Stimulated activated CD4-positive, alpha-beta T cell treated with anti-CD3 and anti-CD28 coated beads, Interleukin-2, amount 100 ng/mL, for 24 hours (primary cell): ENCODE measurements at regions not wholly inside any gene's neighbourhood (a gene's known extent, or its start where the extent isn't known, plus 50 kb on each side); places are given as distances from the start of the nearest gene placed in this dataset.

Source experiments
- DNase-seq, 2 donors: peaks; one replicate each; pipeline ENCODE4 v3.0.0-alpha.2; 2020

DNA sequence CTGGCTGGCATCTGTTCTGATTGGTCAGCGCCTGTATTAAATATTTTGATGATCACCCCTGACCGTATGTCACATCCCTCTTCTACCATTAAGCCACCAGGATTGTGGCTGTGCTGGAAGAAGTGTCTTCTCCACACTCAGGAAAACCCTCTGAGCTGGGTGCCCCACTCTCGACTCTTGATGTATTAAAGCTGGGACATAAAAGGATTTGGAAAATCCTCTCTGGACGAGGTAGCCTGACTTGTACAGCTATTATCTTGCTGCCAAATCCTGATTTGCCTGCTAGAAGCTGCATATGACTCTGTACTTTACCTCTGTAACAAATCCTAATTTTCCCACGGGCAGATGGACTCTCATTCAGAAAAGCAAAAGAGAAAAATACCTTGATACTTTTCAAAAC is 161.0 kb downstream of the SLC28A3 start:
- DNase-seq: no peak

DNA sequence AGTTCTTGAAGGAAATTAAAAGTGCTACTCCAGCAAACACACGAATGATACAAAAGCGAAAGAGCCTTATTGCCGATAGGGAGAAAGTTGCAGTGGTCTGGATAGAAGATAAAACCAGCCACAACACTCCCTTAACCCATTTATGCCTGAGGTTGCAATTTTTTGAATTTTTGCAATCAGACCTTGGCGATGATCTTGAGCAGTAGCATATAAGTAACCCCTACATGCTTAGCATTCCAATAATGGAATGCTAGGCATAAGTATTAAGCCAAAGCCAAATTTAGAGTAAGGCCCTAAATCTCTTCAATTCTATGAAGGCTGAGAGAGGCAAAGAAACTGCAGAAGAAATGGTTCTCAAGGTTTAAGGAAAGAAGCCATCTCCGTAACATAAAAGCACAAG is 153.5 kb downstream of the SLC28A3 start:
- DNase-seq: no peak

DNA sequence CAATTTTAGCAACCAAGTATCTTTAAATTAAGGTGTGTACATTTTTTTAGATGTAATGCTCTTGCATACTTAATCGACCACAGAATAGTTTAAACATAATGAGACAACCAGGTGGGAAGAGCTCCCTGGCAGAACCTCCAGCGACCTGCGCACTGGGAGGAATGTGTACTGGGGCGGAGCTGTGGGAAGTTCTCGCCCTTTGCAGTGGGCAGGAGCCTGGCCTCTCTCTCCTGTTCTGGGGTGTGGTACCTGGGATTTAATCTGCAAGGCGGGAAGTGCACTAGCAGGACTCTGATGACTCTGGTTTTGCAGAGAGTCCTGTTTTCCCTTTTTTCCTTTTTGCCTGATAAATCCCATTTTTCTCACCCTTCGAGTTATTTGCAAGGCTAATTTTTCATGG is 150.7 kb downstream of the SLC28A3 start:
- DNase-seq: no peak

DNA sequence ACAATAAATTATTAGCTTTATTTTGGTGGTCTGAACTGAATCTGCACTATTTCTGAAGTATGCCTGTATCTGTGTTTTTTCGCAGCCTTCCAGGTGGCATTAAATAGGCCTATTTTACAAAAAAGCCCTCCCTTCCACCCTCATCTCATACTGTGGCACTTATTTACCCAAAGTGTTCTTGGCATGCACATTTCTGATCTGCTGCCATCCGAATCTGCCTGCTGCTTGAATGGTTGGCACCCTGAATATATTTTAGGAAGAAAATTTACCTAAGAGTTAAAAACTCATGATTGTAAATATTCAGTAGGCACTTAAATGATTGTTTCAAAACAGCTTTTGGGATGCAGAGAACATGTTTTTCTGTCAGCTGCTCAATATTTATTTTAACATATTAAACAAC is 150.1 kb downstream of the SLC28A3 start:
- DNase-seq: no peak

DNA sequence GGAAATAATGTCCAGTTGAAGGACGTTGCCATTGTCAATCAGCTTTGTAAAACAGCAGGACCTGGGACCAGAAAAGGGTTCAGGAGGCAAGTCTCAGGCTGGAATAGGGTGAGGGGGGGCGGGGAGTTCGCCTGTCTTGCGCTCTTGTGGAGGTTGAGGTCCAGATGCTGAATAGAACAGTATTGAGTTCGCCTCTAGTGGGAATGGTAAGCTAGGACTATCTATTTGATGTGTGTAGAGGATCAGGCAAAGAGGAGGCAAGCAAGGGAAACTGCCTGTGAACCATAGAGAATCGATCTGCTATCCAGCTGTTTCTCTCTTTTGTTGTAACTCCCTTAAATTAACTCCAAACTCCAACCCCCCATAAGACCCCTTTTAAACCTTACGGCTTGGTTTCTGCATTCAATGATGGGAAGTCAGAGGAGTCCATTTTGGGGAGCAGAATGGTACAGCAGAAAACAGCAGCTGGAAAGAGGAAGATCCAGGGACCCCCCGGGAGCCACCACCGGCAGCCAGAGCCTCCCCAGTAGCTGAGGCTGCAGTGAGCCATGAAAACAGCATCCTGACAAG is 133.7 kb downstream of the SLC28A3 start:
- no peak for DNase-seq

DNA sequence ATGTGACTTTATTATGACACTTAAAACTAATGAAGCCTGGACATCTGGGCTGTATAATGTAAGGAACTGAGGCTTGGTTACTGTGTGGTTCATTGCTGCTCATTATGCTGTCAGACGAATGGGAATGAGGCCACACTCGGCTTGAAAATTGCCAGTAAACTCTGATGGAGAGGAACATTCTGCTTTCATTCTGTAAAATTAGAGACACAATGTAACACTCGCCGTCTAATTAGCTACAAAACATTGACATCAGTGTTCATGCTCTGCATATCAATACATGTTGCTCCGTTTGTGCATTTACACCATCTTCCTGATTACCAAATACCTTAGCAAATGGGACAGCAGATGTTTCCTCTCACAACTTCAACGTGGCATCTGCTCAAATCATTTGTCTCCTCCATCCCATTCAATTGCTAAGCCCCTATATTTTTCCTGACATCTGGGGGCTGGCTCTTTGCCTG is 133.0 kb downstream of the SLC28A3 start:
- no peak for DNase-seq

DNA sequence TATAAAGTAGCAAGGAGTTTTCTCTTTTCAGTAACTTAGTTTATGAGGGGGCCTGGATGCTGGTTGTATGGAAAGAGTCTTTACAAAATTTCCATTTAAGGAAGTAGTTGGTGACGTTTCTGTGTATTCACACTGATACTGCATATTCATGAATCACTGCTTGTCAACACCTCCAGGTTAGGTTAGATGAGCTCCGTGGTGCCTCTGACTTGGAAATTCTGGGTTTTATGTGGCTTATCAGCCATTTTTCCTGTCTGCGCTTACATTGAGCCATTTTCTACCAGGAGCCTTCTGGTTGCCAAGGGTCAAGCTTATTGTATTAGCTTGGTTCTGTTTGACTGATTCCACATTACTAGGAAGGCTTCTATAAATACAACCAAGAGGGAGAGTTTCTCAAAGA is 128.3 kb downstream of the SLC28A3 start:
- DNase-seq: no peak

DNA sequence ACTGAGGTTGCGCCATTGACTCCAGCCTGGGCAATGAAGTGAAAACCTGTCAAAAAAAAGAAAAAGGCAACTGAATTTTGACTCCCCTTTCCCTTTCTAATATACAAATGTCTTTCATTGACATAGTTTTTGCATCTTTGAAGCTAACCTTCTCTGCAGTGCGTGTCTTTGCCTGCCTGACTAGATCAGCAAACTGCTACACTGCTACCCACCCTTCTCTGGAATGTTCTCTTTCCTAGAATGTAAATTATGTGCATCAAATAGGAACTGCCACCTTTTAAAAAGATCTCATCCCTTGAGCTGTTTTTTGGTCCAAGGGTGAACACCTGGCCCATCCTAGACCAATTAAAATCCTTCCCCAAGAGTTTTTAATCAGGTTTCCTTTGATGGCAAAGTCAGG is 127.6 kb downstream of the SLC28A3 start:
- DNase-seq: no peak

DNA sequence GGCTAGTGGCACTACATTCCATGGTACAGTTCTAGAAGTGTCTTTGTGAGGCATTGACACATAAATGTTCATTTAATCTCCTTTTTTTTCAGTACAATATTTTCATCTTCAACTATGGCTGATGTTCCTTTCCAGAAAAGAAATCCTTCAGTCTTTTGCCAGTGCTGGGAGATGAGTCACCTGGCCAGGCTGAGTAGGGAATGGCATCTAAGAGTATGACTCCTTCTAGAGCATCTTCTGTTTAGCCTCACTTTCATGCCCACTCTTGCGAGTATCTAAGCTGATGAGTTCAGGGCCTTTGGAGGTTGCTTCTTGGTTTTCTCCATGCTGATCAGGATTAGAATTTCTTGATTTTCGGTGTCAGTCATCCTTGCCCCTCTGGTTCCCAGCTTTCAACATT is 124.4 kb downstream of the SLC28A3 start:
- no peak for DNase-seq

DNA sequence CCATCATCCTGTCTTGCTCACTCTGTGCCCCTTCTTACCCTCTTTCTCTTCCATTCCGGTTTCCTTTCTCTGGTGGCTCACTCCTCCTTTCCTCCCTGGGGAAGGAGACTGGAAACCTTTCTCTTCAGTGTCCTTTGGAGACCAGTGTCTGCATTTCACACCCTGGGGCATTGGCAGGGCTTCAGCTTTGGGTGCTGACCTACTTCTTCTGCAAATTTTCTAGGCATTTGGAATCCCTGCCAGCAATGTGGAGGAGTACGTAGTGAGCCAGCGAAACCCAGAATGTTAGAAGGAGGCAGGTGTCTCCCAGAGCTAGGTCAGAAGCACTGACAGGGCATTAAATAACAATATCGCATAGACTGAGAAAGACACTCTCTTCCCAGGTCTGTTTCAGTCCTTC is 122.2 kb downstream of the SLC28A3 start:
- DNase-seq: no peak

DNA sequence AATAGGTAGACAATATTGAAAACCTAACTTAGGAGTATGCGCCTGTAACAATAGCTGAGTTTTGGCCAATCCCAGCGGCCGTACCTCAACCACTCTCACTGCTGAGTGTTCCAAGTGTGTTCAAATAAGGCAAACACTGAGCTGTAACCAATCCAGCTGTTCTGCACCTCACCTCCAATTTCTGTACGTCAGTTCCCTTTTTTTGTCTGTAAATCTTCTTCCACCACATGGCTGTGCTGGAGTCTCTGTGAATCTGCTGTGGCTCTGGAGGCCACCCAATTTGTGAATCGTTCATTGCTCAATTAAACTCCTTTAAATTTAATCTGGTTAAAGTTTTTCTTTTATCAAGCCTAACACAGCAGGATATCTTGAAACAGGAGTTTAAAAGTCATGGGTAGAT is 116.3 kb downstream of the SLC28A3 start:
- DNase-seq: no peak
